ENCODE measurements at regions not wholly inside any gene's neighbourhood (a gene's known extent, or its start where the extent isn't known, plus 50 kb on each side); places are given as distances from the start of the nearest gene placed in this dataset.

- TF ChIP-seq CTCF (IDR thresholded peaks at IDR 0.05 in 4 of 5, conservative IDR thresholded peaks at IDR 0.05 in 1 of 5) (no peak), POLR2A (IDR thresholded peaks at IDR 0.05) (no peak)
Observed at GRCh38 chr21:32064281-32064910, 191.6 kb downstream of the HUNK start.

Measured in gastrocnemius medialis (tissue), 4 donors.